GM18511 (cell line): ENCODE measurements at regions not wholly inside any gene's neighbourhood (a gene's known extent, or its start where the extent isn't known, plus 50 kb on each side); places are given as distances from the start of the nearest gene placed in this dataset.
"Not testable (repeated sequence)": the region's sequence is repeated elsewhere in the genome, so short reads cannot be mapped to it uniquely, and the experiment has no call there.

Experiments
- ATAC-seq: cut with Tn5 transposase; IDR thresholded peaks from one replicate; pipeline ENCODE4 v1.9.1; 2021; ENCODE audit warnings: mild to moderate bottlenecking, moderate library complexity; ENCODE audit not compliant: unreplicated experiment

DNA sequence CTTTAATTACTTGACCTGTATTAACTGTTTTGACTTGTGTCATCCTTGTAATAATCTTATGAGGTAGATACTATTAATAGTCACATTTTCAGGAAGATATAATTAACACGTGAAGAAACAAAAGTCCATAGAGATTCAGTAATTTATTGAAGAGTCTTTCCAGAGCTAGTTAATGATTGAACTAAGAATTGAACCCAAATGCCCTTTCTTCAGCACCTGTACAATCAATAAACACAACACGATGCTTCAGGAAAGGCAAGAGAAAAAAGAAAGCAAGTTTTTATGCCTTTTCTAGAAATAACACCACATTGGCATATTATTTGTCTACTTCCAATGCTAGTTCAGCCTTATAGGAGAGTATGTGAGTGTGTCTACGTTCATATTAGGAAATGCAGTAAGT is 399.6 kb downstream of the NAF1 start:
- no peak for ATAC-seq

DNA sequence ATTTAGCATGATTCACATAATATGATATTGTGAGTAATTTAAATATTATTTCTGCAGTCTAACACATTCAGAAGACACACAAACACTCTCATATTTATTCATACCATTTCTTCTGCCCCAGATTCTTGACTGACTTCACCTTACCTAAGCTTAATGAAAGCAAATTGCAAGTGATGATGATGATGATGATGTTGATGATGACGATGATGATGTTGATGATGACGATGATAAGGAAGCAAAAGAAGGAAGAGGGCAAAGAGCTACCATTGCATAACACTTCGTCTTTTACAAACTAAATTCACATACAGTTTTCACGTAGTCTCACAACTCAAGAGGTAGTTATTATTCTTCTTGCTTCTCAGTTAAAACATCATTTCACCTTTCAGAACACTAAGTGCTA is 404.7 kb downstream of the NAF1 start:
- ATAC-seq = no peak

DNA sequence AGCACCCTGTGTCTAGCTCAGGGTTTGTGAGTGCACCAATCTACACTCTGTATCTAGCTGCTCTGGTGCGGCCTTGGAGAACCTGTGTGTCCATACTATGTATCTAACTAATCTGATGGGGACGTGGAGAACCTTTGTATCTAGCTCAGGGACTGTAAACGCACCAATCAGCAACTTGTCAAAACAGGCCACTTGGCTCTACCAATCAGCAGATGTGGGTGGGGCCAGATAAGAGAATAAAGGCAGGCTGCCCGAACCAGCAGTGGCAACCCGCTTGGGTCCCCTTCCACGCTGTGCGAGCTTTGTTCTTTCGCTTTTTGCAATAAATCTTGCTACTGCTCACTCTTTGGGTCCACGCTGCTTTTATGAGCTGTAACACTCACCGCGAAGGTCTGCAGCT is 426.5 kb downstream of the NAF1 start:
- not testable (repeated sequence) for ATAC-seq

DNA sequence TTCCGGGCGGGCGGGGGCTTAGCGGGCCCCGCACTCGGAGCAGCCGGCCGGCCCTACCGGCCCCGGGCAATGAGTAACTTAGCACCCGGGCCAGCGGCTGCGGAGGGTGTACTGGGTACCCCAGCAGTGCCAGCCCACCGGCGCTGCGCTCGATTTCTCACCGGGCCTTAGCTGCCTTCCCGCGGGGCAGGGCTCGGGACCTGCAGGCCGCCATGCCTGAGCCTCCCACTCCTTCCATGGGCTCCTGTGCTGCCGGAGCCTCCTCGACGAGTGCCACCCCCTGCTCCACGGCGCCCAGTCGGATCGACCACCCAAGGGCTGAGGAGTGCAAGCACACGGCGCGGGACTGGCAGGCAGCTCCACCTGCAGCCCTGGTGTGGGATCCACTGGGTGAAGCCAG is 427.1 kb downstream of the NAF1 start:
- ATAC-seq = not testable (repeated sequence)

DNA sequence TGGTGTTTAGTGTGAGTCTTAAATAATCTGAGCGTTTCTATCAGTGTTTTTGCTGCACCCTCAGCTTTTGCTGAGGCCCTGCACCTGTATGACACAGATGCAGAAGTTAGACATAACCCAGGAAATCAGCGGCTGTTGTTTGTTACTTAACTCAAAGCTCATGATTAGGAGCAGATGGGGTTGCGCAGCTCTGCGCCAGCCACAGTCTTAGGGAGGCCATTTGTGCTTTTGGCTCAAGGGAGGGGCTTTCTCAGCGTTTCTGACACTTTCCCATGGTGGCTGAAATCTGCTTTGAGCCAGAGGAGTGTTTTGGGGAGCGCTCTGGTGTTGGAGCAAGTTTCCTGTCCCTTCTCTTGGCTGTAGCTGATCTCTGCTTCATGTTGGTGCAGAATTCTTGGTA is 433.8 kb downstream of the NAF1 start:
- no peak for ATAC-seq

DNA sequence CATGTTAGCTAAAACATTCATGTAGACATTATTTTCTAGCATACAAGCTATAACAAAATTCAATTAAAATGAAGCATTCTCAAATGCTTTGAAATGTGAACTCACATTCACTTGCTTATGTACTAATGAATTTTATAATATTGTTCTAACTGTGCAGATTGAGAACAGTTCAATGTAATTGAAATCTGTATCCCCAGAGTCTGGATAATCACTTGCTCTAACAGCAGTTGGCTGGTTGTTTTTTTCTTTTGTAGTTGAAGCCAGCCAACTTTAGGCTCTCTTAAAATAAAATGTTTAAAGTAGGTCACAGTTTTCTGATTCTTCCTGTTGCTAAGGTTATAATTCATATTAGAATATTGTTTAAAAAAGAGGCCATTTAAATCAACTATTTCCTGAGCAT is 438.9 kb downstream of the NAF1 start:
- ATAC-seq = no peak

DNA sequence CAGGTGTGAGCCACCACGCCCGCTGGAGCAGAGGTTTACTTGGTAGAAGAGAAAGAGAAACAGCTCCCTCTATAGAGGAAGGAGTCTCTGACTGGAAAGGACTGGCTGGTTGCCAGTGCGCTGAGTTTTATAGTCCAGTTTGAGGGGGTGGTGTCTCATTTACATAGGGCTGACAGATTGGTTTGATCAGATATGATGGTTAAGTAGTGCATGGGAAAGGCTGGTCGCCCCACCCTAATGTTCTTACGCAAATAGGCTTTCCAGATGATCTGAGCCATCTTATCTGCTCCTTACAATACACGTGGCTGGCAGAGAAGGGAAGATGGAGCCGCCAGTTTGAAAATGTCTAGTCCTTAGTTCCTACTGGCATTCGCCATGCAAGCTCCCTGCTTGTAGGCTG is 439.5 kb downstream of the NAF1 start:
- ATAC-seq = no peak

DNA sequence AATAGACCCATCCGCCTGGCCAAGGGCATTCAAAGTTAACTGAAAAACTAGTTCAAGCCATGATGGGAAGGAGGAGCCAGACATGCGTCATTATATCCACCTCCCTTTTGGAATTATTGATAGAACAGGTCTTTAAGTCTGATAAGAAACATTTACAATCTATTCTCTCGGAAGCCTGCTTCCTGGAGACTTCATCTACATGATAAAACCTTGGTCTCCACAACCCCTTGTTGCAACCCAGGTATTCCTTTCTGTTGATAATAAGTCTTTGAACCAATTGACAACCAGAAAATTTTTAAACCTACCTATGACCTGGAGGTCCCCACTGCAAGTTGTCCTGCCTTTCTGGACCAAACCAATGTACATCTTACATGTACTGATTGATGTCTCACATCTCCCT is 451.3 kb downstream of the NAF1 start:
- ATAC-seq = no peak

DNA sequence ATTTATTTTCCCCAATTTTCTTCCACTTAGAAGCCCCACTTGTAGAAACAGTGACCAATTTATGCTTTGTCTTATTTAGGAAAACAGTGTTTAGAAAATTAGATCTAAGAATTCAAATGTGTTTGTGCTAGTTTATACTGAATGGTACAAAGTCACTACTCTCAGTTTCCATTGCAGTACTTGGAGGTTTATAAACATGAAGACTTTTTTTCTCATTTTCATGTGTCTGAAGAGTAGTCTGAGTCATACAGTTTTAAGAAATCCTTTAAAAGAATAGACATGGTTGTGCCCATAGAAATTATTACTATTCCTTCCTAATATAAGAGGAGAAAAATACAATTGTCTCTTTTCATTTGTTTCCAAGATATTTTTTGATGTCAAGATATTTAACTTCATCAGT is 458.7 kb downstream of the NAF1 start:
- peak; percentile 80 for ATAC-seq

DNA sequence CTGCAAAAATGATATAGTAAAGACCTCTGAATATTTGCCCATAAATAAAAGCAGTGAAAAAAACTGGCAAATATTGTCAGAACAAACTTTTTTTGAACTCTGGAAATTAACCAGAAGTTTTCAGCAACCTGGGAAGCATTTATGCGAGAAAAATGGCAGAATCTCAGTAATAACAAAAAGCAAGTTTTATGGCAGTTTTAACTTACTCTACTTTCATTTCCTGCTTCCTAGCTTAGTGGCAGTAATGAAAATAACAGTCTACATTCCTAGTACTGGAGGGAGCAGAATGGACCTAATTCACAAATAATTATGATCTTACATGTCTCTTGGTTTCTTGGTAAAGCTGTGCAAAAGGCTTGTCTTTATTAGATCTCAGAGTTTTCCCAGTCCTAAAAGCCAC is 460.1 kb downstream of the NAF1 start:
- peak; percentile 45 for ATAC-seq

DNA sequence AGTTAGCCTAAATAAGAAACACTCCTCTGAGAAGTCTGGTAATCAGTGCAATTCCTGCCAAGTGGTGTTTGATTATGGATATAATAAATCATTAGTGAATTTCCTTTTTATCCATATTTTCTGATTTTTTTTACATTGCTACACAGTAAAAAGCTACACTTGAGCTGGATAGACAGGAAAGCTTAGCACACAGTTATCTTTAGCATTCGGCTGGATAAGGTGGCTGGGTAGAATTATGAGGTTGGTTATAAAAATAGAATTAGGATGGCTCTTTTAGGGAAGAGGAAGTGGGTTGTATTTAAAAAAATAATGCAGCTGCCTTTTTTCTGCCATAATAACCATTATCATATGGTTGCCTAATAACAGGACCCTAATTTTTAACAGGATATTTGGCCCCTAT is 460.6 kb downstream of the NAF1 start:
- ATAC-seq = peak; percentile 5

DNA sequence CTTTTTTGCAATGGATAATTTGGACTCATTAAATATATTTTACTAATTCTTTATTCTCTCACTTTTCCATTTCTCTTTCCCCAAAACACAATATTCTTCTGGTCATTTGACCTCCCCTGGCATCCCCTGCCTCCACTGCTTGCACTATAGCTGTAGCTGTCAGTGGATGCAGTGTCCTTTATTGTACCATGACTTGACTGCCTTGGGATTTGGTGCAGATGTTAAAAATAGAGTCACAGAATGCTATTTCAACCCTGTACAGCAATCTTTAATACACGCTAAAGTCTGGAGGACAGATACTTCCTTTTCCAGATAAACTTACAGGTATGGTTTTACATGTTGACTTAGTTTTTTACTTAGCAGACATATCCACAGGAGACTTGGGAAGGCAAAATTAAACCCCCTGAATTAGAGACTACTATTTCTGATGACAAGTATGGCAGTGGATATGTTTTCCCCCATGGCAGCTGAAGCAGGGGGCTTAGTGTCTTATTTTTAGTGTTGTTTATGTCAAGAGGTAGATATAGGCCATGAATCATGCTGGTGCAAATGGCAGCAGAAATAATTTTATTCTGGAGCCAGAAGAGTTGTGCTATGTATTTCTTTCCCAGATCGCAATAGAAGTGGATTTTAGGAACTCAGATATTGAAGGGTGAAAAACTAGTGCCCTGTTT is 461.4 kb downstream of the NAF1 start:
- no peak for ATAC-seq

DNA sequence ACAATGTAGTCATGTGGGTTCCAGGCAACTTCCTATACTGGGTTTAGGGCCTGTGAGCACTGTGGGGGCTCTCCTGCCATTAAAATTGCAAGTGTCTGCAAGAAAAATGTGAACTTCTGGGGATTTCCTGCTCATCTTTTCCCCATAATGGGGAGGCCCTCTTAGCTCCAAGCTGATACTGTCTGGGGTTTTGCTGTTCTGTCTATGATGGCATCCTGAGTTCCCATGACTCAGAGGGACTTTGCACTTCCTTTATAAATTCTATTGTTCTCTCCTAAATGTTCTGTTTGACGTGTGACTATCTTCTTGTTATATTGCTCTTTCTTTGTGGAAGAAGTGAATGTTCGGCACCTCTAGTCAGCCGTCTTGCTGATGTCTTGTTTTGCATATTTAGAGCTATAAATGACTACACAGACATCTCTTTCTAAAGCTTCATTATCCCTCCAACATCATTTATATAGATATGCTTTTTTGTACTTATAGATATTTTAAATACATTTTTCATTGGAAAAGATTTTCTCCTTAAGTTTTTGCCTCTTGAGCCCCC is 465.8 kb downstream of the NAF1 start:
- peak; percentile 43 for ATAC-seq

DNA sequence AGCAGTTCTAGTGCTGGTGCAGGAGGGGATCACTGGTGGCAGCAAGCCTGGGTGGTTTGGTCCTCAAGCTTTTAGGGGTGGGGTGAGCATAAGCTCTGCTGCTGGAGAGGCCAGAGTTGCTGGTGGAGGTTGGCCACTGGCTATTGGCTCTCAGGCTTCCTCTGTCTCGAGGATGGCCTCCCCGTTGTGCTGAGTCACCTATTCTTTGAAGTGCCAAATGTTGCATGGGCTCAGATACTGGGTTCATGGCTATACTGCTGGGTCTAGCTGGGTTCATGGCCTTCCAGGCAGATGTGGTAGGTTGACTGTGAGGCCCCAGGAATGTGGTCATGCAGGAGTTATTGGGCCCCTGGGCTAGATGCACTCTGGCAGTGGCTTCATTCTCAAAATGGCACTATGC is 466.3 kb downstream of the NAF1 start:
- peak; percentile 15 for ATAC-seq

DNA sequence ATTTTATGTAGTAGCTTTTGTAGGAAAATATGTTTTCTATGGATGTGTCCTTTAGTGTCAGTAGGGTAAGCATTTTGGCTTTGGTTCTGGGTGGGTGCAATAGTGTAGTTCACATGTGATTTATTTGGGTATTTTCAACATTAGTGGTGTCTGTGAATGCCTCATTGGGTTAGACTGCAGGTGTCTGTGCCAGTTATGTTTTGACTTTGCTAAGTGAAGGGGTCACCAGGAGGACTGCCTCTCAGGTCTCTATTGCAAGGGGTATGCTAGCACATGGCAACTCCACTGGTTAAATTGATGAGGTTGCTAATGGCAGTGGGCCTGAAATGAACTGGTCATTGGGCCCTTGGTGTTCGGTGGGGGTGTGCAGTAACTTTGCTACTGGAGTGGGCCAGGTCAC is 467.1 kb downstream of the NAF1 start:
- ATAC-seq = no peak

DNA sequence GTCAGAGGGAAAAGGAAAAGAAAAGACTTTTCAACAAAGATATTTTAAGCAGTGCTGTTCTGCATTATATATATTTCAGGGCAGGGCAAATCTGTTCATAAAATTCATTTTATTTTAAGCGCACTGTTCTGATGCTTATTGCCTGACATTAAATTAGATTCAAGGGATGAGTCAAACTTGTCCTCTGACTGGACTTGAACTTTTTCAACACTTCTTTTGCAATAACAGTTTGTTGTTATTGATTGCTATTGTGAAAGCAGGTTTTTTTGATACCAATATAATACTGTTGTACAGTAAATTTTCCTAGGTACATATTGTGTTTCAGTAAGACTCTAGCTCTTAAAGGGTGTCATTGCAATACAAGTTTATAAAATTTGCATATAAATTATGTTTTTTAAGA is 481.3 kb downstream of the NAF1 start:
- no peak for ATAC-seq

DNA sequence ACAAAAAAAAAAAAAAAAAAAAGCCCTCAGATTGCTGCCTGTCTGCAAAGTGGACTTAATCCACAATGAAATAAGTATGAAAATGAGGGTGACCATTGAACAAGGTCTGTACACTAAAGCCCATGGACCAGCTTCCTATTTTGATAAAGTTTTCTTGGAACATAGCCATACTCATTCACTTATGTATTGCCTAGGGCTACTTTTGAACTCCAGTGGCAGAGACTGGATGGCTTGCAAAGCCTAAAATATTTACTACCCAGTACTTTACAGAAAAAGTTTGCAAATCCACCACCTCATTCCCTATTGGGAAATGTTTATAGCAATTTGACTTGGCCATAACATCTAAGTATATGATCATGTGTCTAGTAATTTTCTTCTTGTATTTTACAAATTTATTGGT is 481.7 kb downstream of the NAF1 start:
- ATAC-seq = no peak

DNA sequence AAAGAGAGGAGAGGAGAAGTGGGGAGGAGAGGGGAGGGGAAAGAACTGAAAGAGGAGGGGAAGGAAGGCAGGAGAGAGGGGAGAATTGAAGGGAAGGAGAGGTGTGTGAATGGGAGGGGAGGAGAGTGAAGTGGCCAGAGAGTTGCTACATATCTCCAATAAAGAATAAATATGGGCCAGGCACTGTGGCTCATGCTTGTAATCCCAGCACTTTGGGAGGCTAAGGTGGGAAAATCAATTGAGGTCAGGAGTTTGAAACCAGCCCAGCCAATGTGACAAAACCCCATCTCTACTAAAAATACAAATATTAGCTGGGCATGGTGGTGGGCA is 482.4 kb downstream of the NAF1 start:
- ATAC-seq = no peak

DNA sequence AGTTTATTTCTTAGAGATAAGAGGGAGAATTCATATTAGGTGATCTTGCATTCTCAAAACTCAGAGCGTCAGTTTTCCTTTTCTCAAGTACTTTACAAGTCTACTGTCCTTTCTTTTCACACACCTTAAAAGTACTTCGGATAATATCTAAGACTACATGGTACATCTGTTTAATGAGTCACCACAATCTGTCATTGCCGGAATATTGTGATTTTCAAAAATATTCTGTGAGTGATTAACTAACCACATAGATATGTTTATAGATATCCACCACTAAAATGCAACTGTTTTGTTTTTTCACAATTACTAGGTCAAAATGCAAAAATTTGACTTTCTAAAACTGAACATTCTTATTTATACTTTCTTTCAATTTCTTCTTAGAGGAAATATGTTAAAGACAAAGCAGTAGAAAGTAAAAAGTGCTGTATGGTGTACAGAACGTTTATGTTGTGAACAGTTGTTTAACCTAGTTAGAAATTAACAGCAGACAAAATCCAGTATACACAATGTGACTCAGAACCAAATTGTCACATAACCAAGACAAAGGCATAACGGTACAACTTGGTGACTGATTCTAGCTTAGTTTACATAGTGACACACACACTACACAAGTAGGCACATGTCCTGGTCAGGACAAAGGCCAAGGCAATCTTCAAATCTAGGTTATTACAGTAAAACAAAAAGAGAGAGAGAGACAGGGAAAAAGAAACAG is 482.9 kb downstream of the NAF1 start:
- peak; percentile 92 for ATAC-seq

DNA sequence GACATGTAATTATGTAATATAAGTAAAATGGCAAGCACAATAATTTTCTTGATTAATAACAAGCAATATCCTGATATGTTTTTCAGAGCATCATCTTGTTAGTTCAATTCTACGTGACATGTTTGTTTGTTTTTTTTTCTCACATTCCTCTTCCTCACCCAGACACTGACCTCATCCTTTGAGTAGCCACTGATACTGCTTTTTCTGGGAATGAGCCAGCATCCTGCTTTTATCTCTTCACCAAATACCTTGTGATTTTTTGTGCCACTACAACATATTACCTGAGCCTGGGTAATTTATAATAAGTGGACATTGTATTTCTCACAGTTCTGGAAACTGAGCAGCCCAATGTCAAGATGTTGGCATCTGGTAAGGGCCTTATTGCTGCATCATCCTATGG is 484.0 kb downstream of the NAF1 start:
- ATAC-seq = no peak

DNA sequence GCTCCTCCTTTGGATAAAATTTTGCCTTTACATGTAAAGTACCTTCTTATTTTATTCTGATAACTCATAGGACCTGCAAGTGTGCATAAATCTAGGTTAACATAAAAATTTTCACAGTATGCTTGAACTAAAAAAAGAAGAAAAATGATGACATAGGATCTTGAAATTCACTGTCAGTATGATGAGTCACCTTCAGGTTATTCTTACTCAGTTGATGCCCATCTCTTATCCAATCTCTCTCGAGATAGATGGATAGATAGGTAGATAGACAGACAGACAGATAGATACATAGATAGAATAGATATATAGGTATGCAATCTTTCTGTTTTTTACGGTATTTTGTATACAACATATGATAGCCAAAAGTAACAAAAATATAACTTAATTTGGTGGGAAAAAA is 485.5 kb downstream of the NAF1 start:
- ATAC-seq = no peak

DNA sequence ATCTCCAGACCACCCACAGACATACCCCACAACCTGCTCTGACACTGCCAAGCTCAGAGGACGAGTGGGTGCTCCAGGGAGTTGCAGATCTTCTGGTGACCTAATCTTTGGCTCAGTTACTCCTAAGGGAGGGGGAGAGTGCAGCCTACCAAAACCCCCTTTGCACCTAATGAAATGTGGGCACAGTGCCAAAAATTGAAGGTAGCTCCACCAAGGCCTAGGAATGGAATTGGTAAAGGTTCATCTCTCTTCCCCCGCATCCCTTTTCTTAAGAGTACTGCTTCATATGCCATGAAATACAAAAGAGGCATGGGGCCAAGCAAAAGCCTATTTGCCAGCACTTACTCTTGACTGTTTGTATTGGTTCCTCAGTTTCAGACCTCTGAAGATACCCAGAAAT is 491.0 kb downstream of the NAF1 start:
- ATAC-seq = no peak

DNA sequence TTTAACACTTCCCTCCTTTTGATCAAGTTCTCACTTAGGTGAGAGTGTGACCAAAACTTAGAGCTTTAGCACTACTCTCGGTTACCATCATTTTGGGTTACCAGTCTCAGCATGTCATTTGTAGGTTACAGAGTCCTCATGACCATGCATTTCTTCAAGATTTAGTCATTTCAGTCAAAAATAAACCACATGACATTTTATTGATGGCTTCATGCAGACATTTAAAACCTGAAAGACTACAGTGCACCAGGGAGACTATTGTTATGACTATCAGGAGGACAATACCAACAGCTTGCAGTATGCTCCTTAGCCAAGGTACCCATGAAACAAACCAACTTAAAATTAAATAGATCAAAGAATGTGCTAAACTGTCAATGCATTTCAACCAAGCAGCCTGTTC is 498.1 kb upstream of the FSTL5 start:
- ATAC-seq = peak; percentile 69
